Activated T-cell treated with anti-CD3 and anti-CD28 coated beads, Interleukin-2, amount 50 U/mL, for 24 hours (primary cell): ENCODE measurements at regions not wholly inside any gene's neighbourhood (a gene's known extent, or its start where the extent isn't known, plus 50 kb on each side); places are given as distances from the start of the nearest gene placed in this dataset.

Source experiments
- DNase-seq: peaks from one replicate; pipeline ENCODE4 v3.0.0-alpha.2; 2020
- H3K27ac Mint-ChIP-seq: 2 replicates; pipeline ENCODE4 v1.8.0; 2020; ENCODE audit warnings: mild to moderate bottlenecking, mixed read lengths
- H3K27me3 Mint-ChIP-seq: 2 replicates; pipeline ENCODE4 v1.8.0; 2020; ENCODE audit warnings: mixed read lengths
- H3K36me3 Mint-ChIP-seq: 2 replicates; pipeline ENCODE4 v1.8.0; 2020; ENCODE audit warnings: low read depth, mixed read lengths
- H3K4me1 Mint-ChIP-seq: 2 replicates; pipeline ENCODE4 v1.8.0; 2020; ENCODE audit warnings: low read depth, mixed read lengths
- H3K4me3 Mint-ChIP-seq: 2 replicates; pipeline ENCODE4 v1.8.0; 2020; ENCODE audit warnings: mild to moderate bottlenecking, moderate library complexity, mixed read lengths
- H3K9me3 Mint-ChIP-seq: 2 replicates; pipeline ENCODE4 v1.8.0; 2020; ENCODE audit warnings: mixed read lengths

DNA sequence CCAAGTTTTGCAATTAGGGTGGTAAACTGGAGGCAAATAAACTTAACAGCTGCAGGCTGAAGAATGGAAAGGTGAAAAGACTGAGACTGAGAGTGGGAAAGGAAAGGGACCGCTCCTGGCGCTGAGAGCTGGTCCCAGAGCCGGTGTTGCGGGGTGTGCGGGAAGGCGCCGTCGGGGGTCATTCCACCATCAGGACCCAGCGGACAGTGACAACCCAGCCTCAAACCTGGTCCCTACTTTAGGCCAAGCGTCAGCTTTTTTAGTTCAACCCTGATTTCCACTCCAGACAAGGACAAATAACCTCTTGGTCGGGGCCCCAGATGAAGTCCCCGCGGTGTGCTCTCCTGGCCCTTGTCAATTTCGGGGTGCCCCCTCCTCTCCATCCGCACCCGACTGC lies 145.8 kb upstream of the ETS2 start:
- H3K9me3 Mint-ChIP-seq = no peaks in the 10 kb centered on the region
- H3K4me1 Mint-ChIP-seq = peaks cover 11% of the 10 kb centered on the region
- H3K27me3 Mint-ChIP-seq = peaks cover 83% of the 10 kb centered on the region
- no peaks in the 10 kb centered on the region for H3K36me3 Mint-ChIP-seq
- H3K27ac Mint-ChIP-seq = no peak overlapping the region
- DNase-seq = no peak
- H3K4me3 Mint-ChIP-seq = peak overlapping the region; percentile 20

DNA sequence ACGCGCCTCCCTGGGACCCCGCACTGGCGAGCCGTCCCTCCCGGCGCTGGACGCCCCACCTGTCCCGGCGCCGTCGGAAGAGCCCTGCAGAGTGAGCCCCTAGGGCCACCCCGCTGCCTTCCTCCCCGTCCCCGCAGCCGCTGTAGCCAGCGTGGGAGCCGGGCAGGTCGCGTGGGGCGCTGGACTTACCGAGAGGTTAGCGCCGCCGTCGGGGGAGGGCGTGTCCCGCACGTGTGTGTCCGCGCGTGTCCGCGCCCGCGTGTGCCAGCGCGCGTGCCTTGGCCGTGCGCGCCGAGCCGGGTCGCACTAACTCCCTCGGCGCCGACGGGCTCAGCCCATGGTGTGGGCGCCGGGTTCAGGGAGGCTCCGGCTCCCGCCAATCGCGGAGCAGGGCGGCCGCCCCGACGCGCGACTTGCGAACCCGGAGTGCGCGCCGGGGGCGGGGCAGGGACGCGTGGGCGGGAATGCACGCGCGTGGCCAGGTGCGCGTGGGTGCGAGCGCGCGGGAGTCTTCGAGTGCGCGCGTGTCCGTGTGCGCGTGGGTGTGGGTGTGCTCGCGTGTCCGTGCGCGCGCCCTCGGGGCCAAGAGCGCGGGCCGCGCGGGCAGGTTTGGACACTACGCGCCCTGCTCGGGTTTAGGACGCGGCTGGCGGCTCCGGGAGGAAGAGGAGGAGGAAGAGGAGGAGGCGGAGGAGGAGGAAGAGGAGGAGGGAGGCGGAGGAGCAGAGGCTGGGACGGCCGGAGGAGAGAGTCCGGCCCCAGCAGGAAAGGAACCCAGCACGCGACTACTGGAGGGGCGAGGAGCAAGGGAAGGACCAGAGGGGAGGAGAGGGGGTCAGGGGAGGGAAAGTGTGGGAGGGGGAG lies 145.2 kb upstream of the ETS2 start:
- peak overlapping the region; percentile 53 for H3K4me3 Mint-ChIP-seq
- H3K36me3 Mint-ChIP-seq = no peaks in the 10 kb centered on the region
- peaks cover 11% of the 10 kb centered on the region for H3K4me1 Mint-ChIP-seq
- H3K9me3 Mint-ChIP-seq = no peaks in the 10 kb centered on the region
- no peak overlapping the region for H3K27ac Mint-ChIP-seq
- DNase-seq = peak; percentile 29
- peaks cover 80% of the 10 kb centered on the region for H3K27me3 Mint-ChIP-seq

DNA sequence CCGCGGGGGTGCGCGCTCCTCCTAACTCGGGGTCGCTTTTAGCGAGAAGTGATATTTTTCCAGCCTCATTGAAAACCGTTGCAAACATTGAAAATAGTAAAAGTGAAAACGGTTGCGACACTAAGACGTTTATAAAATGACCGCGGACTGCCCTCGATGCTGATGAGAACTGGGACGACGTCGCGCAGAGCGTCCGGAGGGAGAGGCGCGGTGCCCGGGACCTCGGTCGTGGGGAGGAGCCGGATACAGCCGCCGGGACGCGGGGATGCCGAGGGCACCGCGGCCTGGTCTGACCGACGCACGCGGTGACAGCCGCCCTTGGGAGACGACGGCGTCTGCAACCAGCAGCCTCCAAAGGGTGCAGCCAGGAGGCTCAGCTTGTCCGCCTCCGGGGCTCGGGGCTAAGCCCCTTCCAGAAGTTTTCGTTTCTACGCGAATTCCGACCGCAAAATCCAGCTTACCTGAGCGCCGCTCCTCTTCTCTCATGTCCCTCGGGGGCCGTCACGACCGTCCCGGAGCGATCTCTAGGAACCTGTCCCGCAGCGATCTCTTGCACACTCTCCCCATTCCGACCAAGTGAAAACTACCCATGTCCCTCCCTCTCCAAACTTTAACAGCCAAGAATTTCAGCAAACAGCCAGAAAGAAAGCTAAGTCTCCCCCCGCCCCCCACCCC lies 144.4 kb upstream of the ETS2 start:
- no peaks in the 10 kb centered on the region for H3K36me3 Mint-ChIP-seq
- H3K4me3 Mint-ChIP-seq = peak overlapping the region; percentile 53
- DNase-seq = no peak
- H3K4me1 Mint-ChIP-seq = peaks cover 11% of the 10 kb centered on the region
- H3K9me3 Mint-ChIP-seq = no peaks in the 10 kb centered on the region
- H3K27me3 Mint-ChIP-seq = peaks cover 74% of the 10 kb centered on the region
- H3K27ac Mint-ChIP-seq = no peak overlapping the region

DNA sequence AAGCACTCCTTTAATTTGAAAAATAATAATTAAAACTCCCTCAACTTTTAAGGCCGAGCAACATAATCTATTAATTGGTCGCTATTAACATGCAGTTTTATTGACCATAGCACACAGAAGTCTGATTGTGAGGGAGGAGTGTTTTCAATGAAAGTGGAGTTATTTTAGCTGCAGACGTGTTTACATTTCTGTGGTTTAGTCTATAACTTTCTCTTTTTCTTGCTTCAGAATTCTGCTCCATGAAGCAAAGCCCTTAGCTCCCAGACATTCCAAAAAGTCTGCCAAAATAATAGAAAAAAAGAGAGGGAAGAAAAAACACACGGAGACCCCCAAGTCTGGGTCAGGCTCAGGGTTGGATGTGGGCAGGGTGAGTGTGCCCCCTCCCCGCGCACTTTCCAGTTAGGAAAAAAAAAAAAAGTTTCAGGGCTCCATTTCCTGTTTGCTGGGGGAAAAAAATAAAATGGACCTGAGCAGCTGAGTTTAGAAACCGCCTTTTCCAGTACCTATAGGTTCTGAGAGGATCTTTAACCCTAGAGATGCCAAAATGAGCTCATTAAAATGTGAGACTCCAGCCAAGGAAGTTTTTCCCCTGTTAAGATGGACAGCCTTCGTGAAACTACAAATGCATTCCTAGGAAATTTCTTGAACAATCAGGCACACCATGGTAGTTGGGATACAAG lies 143.7 kb upstream of the ETS2 start:
- no peaks in the 10 kb centered on the region for H3K36me3 Mint-ChIP-seq
- peaks cover 11% of the 10 kb centered on the region for H3K4me1 Mint-ChIP-seq
- H3K4me3 Mint-ChIP-seq = peak overlapping the region; percentile 53
- no peak overlapping the region for H3K27ac Mint-ChIP-seq
- DNase-seq = no peak
- H3K27me3 Mint-ChIP-seq = peaks cover 68% of the 10 kb centered on the region
- no peaks in the 10 kb centered on the region for H3K9me3 Mint-ChIP-seq

DNA sequence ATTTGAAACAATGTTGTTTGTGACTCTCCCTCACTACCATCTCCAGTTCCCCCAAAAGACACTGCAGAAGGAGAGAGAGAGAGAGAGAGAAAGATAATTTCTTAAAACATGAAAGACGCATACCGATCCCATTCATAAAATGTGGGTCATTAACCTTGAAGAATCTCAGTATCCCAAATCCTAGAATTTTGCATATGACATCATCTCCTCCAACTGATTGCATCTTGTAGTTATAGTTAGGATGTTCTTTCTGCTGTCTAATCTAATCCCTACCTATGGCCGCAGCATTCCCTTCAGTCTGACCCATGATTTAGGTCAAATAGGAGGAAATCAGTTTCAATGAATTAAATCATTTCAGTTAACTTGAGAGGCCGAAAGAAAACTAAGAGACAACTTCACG lies 142.4 kb upstream of the ETS2 start:
- Mint-ChIP-seq H3K27me3 (peaks cover 64% of the 10 kb centered on the region), H3K27ac (no peak overlapping the region), H3K9me3 (no peaks in the 10 kb centered on the region), H3K4me3 (no peak overlapping the region), H3K36me3 (no peaks in the 10 kb centered on the region), H3K4me1 (peaks cover 11% of the 10 kb centered on the region)
- DNase-seq = no peak

DNA sequence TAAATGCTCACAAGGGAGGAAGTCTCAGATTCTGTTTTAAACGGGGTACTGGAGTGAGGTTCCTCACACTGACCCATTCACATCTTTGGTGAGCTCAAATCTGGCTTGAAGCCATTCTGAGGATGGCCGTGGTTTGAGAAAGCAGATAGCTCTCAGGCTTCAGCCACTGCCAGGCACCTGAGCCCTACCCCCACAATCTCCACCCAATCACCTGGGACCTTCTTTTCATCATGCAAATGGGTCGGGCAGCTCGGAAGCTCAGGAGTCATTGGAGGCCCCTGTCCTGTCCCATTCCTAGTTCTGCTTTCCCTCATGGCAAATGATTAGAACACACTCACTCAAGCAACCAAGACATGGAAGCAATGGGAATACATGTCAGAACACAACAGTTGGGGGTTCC lies 141.4 kb upstream of the ETS2 start:
- no peak overlapping the region for H3K27ac Mint-ChIP-seq
- no peaks in the 10 kb centered on the region for H3K9me3 Mint-ChIP-seq
- peaks cover 60% of the 10 kb centered on the region for H3K27me3 Mint-ChIP-seq
- H3K4me1 Mint-ChIP-seq = peaks cover 11% of the 10 kb centered on the region
- no peak overlapping the region for H3K4me3 Mint-ChIP-seq
- no peaks in the 10 kb centered on the region for H3K36me3 Mint-ChIP-seq
- DNase-seq = no peak

DNA sequence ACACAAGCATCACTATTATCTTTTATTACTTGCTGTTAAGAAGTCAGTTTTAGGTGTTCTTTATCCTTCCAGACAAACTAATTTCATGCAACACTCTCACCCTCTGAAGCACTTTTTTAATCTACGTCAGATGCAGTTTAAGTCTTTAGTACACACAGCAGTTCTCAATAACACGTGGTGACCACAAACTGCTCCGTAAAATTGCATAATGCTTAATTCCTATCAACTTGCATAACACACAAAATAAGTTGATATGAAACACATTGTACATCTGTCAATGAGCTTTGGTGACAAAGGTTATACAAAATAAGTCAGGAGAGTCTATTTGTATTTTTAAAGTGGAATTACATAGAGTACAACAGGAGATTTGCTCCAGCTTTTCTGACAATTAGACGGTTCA lies 140.9 kb upstream of the ETS2 start:
- Mint-ChIP-seq H3K4me3 (no peak overlapping the region), H3K27ac (no peak overlapping the region), H3K36me3 (no peaks in the 10 kb centered on the region), H3K4me1 (peaks cover 9% of the 10 kb centered on the region), H3K27me3 (peaks cover 54% of the 10 kb centered on the region), H3K9me3 (no peaks in the 10 kb centered on the region)
- DNase-seq = no peak

DNA sequence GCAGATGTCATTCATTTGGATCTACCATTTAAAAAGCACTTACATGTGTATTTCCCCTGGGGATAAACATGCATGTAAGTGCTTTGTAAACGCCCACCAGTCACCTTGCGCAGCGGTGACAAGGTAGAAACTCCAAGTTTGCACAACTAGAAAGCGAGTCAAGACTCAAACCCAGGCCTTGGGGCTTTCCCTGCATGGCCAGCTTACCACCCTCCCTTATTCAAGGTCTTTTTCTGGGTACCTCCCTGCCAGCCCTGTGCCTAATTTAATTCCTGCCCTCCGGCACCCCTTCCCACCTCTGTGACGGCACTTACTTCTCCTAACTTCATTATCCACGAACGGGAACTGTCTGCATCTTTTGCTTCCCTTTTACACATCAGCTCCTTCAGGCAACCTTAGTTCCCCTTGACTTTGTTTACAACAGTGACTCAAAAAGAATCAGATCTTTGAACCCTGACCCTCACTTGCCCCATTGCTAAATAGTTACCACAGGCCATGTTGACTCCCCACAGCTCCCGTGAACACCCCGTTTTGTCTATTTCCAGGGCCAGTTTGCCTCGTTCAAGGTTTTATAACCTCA lies 138.3 kb upstream of the ETS2 start:
- H3K4me3 Mint-ChIP-seq = no peak overlapping the region
- H3K36me3 Mint-ChIP-seq = no peaks in the 10 kb centered on the region
- peaks cover 32% of the 10 kb centered on the region for H3K27me3 Mint-ChIP-seq
- no peaks in the 10 kb centered on the region for H3K9me3 Mint-ChIP-seq
- DNase-seq = no peak
- H3K27ac Mint-ChIP-seq = no peak overlapping the region
- no peaks in the 10 kb centered on the region for H3K4me1 Mint-ChIP-seq

DNA sequence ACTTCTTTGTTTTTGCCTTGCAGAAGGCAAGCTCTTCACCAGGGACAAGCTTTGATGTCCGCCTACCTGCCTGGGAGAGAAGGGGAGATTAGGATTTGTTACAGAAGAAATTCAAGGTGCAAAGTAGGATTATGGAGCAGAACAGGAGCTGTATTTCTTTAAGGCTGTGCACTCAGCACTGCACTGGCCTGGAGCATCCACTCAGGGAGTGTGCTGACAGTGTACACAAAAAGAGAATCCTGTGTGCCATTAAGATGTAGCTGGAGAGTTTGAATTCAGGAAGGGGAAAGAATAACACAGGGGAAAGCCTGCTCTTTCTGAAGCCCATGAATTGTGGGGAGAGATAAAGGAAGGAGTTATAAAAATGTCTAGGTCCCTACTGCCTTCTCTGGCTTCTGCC lies 137.7 kb upstream of the ETS2 start:
- DNase-seq = no peak
- Mint-ChIP-seq H3K9me3 (no peaks in the 10 kb centered on the region), H3K27ac (no peak overlapping the region), H3K27me3 (peaks cover 26% of the 10 kb centered on the region), H3K36me3 (no peaks in the 10 kb centered on the region), H3K4me3 (no peak overlapping the region), H3K4me1 (no peaks in the 10 kb centered on the region)

DNA sequence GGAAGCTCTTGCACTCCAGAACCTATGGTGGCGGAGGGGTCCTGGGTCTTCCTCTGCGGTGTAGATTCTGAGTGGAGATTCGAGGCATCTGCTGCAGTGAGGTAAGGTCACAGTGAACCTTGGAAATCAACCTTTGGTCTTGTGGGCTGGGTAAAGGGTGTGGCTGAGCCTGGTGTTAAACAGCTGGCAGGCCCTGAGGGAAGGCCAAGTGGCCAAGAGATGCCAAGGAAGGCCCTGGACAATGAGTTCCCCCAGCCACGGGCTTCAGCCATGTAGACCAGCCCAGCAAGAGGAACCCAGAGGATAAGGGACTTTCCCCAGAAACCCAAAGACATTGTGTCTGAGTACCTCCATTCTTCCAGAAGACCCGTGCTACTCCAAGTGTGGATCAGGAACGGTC lies 137.2 kb upstream of the ETS2 start:
- no peaks in the 10 kb centered on the region for H3K36me3 Mint-ChIP-seq
- H3K4me1 Mint-ChIP-seq = no peaks in the 10 kb centered on the region
- DNase-seq = no peak
- H3K27ac Mint-ChIP-seq = no peak overlapping the region
- H3K4me3 Mint-ChIP-seq = no peak overlapping the region
- H3K27me3 Mint-ChIP-seq = peaks cover 22% of the 10 kb centered on the region
- no peaks in the 10 kb centered on the region for H3K9me3 Mint-ChIP-seq

DNA sequence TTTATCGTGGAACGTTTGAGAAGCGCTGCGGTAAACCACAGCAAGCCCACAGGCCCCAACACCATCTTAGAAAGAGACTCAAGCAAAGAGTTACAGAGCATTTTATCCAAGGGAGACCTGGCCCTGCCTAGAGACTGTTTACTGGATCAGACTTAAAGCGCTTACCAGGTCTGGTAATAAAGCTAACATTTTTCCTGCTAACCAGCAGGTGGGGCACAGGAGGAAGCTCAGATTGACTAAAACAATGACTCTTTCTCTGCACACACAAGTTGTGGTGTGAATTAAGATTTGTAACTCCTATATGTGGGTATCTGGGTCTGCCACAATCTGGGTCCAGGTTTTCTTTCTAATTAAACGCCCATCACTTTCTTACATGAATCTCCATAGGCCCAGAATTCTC lies 136.5 kb upstream of the ETS2 start:
- no peak for DNase-seq
- Mint-ChIP-seq H3K9me3 (no peaks in the 10 kb centered on the region), H3K36me3 (no peaks in the 10 kb centered on the region), H3K27me3 (peaks cover 19% of the 10 kb centered on the region), H3K27ac (no peak overlapping the region), H3K4me3 (no peak overlapping the region), H3K4me1 (no peaks in the 10 kb centered on the region)

DNA sequence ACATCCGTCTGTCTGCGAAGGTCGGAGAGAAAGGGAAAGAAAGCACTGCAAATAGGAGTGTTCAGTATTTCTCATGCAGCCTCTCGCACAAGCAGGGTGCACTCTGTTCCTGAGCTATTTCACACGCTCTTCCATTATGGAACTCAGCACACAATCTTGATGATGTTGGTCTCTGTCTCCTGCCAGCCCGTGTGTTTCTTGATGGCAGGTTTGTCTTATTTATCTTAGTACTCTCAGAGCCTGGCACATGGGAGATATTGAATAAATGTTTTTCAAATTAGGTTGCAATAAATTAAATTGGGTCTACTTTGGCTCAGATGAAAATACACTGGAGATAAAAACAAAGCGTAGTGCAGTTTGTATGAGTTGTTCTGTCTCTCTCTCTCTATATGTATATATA lies 134.9 kb upstream of the ETS2 start:
- no peak for DNase-seq
- Mint-ChIP-seq H3K4me3 (no peak overlapping the region), H3K9me3 (no peaks in the 10 kb centered on the region), H3K27ac (no peak overlapping the region), H3K27me3 (peaks cover 14% of the 10 kb centered on the region), H3K36me3 (no peaks in the 10 kb centered on the region), H3K4me1 (no peaks in the 10 kb centered on the region)

DNA sequence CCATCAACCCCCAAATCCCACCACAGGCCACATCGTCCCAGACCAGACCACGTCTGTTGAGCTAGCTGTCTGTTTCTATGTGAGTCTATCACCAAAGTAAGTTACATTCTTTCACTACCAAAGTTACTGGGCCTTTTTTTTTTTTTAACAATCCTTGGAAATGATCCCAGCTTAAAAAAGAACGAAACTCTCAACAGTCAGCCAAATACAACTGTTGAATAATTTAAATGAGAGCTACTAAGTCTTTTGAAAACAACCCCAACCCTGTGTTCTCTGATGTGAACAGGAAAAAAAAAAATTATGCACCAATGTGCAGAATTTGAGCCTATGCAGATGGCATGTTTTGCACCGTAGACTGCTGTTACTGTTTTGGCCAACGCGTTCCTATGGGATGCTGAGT lies 134.0 kb upstream of the ETS2 start:
- DNase-seq = no peak
- Mint-ChIP-seq H3K27ac (no peak overlapping the region), H3K36me3 (no peaks in the 10 kb centered on the region), H3K4me3 (no peak overlapping the region), H3K4me1 (no peaks in the 10 kb centered on the region), H3K27me3 (peaks cover 23% of the 10 kb centered on the region), H3K9me3 (no peaks in the 10 kb centered on the region)

DNA sequence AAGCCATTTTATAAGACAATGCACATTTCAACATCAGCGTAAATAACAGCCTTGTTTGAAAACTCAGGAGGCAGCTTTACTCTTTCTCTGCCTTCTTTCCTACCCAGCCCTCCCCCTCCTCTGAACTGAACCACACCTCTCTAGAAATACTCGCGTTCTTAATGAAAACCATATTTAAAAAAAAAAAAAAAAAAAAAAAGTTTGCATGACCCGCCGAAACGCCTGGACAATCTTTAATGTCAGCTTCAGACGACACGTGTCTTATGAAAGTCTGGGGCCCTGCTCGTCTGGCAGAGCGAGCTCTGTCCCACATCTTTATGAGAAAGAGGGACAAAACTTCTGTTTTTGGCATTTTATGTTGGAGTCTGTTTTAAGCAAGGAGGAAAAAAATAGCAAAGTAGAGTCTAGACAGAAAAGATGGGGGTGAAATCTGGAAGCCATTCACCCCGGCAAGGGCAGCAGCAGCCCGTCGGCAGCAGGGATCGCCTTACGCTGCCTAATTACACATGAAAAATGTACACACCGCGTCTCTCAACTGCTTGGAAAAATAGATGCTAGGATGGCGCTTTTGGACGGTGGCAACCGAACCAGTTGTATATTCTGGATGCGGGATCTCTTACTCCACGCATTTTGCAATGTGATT lies 130.4 kb upstream of the ETS2 start:
- peaks cover 25% of the 10 kb centered on the region for H3K27me3 Mint-ChIP-seq
- H3K36me3 Mint-ChIP-seq = no peaks in the 10 kb centered on the region
- peaks cover 3% of the 10 kb centered on the region for H3K4me1 Mint-ChIP-seq
- no peak for DNase-seq
- H3K27ac Mint-ChIP-seq = no peak overlapping the region
- no peaks in the 10 kb centered on the region for H3K9me3 Mint-ChIP-seq
- H3K4me3 Mint-ChIP-seq = no peak overlapping the region
